ENCODE measurements at regions not wholly inside any gene's neighbourhood (a gene's known extent, or its start where the extent isn't known, plus 50 kb on each side); places are given as distances from the start of the nearest gene placed in this dataset.

DNA sequence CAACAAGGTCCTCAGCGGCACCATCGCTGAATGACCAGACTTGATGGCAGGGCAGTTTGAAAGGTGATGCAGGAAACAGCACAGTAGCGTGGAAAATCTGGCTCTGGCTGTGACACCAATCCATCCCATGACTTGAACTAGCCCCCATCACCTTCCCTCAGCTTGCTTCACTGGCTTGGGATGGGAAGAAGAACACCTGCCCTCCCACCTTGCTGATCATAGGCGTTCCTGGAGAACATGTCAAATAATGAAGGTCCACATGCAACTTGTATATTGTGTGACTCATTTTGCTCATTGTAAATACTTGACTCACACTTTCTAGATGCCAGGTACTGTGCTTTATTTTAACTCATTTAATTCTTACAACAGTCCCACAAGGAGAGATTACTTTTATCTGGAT is 292.4 kb upstream of the SPRED2 start:
- DNase-seq, result no peak

- no peak for DNase-seq
Observed at GRCh38 chr2:65724336-65724735, 291.9 kb upstream of the SPRED2 start.

DNA sequence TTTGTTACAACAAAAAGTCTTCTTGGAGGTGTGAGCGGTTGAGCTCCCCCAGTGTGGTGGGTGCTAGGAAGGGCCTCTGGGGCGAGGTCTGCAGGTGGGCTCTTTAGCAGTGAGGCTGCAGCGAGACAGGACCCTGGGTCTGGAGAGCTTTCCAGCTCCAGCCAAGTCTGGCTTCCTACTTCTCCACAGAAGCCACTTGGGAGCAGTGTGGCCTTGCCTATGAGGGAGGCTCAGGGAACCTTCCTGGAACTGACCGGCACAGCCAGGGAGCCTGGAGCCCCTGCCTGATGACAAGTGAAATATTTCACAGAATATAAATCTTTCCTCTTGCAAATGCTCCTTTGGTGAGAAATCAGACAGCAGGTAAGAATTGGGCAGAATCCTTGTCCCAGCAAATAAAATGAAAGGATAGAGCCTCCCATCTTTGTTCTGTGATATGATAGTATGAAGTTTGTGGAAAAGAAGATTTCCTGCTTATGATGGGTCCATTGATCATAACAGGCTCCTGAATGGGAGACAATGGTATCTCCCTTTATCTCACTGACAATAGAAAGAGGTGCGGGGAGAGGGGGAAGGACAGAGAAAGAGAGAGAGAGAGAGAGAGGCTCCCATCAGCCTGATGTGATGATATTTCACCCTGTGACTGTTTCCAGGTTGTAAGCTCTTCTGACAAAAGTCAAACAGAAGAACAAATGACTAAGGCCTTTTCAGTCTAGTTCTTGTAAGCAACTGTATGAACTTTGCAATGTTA is 289.8 kb upstream of the SPRED2 start:
- DNase-seq, result no peak

- DNase-seq, result no peak
Observed at GRCh38 chr2:65716698-65717097, 284.3 kb upstream of the SPRED2 start.

DNA sequence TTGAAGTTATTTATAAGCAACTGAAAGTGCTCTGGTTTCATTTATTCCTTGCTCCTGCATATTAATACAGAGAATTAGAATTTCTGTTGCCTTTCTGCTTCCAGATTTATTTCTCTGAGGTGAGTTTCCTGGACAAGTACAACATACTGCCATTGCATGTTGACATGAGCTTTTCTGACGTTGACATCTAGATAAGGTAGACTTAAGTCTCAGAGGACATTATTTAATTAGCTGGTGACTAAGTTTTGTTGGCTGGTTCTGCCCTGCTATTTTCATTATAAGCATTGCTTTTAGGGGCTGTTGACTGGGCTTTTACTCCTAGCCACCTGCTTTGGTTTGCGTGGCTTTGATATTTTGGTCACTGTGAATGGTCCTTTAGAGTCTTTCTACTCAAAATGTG is 282.9 kb upstream of the SPRED2 start:
- no peak for DNase-seq

DNA sequence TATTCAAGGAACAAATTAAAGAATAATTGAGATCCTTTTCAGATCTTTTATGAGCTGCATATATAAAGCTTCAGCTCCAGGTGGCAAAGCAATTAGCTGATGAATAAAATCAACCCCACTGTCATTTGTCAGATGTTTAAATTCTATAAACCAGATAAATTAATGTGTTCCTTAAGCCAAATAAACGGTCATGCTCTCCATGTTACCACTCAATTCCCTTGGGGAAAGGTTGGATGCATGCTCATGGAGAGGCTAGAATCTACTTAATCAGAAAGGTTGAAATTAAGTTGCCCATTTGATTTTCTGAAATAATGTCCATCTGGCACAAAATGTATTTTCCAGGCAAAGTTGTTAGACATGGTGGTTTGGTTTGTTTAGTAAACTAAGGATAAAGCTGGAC is 282.5 kb upstream of the SPRED2 start:
- no peak for DNase-seq

DNA sequence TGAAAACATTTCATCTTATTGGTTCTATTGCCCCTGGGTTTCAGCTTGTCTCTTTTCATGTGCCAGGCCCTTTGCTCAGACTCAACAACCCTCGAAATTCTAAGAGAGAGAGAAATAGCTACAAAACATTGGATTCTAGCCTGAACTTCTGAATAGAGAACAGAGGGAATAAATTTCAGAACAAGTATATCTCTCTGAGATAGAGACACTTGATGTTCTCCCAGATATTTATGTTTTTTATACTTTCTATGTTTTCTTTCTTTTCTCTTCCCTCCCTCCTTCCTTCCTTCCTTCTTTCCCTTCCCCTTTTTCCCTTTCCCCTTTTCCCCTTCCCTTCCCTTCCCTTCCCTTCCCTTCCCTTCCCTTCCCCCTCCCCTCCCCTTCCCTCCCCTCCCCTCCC is 279.5 kb upstream of the SPRED2 start:
- no peak for DNase-seq

- DNase-seq, result no peak
Observed at GRCh38 chr2:65710779-65711295, 278.4 kb upstream of the SPRED2 start.

DNA sequence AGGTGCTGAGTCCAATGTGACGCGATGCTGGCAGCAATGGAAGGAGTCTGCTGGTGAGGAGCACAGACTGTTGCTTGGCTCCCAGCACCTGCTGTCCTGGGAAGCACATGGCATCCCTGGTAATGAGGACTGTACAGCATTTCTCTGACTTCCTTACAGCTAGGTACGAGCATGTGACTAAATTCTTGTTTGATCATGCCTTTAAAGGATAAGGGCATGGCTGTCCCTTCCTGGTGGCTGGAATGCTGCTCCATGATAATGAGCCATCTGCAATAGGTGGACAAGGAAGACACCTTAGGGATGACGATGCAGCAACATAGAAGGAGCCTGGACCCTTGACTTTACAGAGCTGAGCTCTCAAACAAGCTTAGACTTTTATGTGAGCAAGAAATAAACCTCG is 278.0 kb upstream of the SPRED2 start:
- DNase-seq, result no peak

DNA sequence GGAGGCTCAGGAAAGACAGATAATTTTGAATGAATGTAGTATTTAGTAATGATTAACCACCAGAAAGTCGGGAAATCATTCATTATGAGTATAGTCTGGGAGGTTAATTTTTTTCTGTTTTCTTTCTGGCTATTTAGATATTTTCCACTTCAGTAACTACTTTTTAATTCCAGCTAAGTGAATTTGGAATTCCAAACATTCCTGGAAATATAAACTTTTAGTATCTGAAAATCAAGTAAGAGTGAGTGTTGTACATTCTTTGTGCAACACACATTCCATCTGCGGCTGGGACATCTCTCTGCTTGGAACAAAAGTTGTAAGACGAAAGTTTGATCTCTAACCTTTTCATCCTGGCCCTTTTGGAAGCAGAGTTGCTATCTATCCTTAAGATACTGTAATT is 275.7 kb upstream of the SPRED2 start:
- no peak for DNase-seq

DNA sequence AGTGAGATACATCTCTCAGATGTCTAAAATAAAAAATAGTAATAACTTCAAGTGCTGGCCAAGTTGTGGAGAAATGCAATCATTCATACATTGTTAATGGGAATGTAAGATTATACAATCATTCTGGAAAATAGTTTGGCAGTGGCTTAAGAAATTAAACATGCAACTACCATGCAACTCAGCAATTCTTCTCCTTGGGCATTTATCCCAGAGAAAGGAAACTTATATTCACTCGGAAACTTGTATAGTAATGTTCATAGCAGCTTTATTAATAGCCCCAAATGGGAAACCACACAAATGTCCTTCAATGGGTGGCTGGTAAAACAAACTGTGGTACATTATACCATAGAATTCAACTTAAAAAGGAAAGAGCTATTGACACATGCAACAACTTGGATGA is 274.0 kb upstream of the SPRED2 start:
- no peak for DNase-seq

DNA sequence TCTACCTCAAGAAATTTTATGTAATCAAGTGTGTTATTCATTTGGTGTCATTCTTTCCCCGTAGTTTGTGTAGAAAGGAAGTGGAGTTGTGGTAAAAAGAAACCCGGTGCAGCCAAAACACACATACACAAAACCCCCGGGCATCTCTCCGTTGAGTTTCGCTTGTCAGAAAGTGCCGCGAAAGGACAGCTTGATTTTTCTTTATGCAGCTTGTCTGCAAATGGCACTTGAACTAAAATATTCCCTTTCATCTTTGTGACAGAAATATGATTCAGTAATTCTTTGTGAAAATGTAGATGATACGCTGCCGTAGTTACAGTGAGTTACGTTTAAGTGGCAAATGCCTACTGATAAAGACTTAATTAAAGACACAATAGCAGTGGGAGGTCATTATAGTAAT is 268.8 kb upstream of the SPRED2 start:
- no peak for DNase-seq

GRCh38 chr2:65700720-65701119 is 268.3 kb upstream of the SPRED2 start:
- no peak for DNase-seq

DNA sequence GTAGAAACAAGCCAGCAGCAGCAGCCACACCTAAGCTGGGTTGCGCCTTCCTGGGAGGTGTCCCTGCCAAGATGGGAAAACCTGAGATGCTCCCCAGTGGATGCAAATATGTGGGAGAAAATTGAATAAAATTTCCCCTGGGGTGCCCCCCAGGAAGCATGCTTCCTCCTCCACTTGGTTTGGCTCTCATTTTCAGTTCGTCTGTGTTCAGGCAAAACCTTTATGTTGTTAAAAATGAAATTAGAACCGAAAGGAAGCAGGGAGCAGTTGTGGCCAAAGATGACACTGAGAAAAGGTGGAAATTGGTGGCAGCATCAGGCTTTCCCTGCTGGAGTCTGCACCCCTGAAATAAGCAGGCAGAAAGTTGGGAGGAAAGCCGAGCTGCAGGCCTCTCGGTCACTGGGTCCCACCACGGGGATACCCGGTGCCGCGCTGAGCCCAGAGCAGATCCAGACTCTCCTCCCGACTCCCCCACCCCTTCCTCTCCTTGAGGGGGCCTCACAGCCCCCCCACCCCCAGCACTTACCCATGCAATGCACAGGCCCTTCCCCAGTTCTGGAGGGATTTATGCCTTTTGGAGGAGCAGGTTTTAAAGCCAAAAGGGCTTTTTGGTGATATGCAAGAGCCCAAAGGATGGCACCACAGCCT is 267.7 kb upstream of the SPRED2 start:
- no peak for DNase-seq

DNA sequence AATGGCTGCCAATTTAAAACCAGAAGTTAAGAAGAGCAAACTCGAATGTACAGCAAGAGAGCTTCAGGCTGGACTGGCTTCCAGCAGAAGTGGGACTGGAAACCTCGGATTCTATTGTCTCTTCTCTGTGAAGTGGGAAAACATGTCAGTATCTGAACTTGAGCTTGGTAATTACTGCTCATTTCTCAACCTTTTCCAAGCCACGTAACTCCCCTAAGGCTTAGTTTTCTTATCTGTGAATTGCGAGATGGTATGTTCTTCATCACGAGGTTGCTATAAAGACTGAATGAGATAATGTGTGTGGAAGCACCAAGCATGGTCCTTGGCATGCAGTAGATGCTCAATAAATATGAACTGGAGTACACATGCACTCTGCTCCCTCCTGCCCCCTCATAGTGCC is 259.4 kb upstream of the SPRED2 start:
- DNase-seq, result no peak

- DNase-seq, result no peak
Observed at GRCh38 chr2:65688141-65688886, 255.9 kb upstream of the SPRED2 start.

GRCh38 chr2:65687614-65688013 is 255.2 kb upstream of the SPRED2 start:
- no peak for DNase-seq

DNA sequence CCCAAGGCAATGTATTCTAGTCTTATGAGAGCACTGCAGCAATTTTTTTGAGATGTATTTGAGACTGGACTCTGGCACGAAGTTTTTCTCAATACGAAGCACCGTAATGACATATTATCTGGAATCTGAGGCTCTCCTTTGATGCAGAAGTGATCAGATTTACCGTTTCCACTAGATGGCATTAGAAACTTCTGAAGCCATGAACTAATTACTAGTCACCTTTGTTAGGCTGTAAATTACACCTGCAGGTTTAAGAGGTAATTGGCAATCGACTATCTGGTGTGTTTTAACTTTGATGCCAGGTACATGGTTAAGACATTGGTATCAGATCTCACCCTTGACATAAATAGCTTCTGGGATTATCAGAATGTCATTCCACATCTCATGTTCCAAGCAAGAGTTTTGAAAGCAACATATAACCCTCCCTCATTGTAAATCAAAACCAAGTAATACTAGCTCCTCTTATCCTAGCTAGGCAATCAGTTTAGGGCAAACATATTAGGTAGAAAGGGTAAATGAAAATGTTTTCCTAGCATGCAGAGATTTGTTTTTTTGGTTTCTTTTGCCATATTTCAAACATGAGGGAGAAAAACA is 254.6 kb upstream of the SPRED2 start:
- no peak for DNase-seq

- no peak for DNase-seq
Observed at GRCh38 chr2:65681503-65681902, 249.1 kb upstream of the SPRED2 start.

- DNase-seq, result no peak
Observed at GRCh38 chr2:65678779-65679391, 246.5 kb upstream of the SPRED2 start.

DNA sequence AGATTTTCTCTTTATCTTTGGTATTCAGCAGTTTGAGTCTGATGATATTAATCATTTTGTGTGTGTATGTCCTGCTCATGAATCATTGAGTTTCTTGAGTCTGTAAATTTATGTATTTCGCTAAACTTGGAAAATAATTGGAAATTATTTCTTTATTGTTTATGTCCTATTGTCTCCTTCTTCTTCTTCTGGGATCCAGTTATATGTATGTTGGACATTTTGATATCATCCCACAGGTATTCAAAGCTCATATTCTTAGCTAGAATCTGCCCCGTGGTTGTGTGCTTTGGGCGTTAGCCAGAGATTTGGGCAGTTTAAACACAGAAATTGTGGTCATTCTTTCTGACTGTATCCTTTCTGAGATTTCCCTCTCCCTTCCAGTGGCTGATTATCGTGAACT is 243.0 kb upstream of the SPRED2 start:
- DNase-seq, result no peak

DNA sequence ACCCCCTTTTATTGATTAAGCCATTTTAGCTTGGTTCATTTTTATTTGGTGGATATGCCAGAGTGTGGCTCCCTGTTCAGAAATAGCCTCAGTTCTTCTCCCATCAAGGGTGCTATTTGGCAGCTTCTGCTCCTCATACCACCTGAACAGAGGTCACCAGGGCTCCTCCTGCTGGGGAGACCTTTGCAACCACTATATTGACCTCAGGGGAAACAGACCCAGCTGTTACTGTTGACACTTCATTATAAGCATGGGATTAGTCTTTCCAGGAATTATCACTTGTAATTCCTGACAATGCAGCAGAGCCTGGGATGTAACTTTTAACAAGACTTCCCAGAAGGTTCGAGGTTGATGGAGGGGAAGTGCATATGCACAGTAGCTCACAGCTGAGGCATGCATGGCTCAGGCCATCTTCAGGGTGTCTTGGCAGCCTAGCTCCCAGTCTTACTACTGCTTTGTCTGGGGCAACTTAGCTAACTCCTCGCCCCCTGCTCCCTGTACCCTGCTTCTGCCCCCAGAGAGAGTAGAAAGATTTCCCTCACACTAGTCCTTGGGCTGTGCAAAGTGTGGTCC is 239.4 kb upstream of the SPRED2 start:
- DNase-seq, result no peak

DNA sequence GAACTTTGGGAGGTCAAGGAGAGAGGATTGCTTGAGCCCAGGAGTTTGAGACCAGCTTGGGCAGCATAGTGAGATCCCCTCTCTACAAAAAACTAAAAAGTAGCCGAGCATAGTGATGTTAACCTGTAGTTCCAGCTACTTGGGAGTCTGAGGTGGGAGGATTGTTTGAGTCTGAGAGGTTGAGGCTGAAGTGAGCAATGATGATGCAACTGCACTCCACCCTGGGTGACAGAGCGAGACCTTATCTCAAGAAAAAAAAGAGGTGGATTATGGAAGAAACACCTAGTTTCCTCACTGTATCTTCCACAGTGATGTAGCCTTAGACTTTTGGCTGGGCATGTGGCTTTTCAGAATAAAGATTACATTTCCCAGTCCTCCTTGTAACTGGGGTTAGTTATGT is 237.2 kb upstream of the SPRED2 start:
- no peak for DNase-seq
